HG03378 (cell line): ENCODE measurements at regions not wholly inside any gene's neighbourhood (a gene's known extent, or its start where the extent isn't known, plus 50 kb on each side); places are given as distances from the start of the nearest gene placed in this dataset.

Experiments
- ATAC-seq: cut with Tn5 transposase; IDR thresholded peaks from one replicate; pipeline ENCODE4 v1.9.1; 2021; ENCODE audit warnings: mild to moderate bottlenecking, moderate library complexity; ENCODE audit not compliant: unreplicated experiment

- ATAC-seq, result no peak
Observed at GRCh38 chrX:30951003-30951402, 61.9 kb upstream of the TAB3 start.

- no peak for ATAC-seq
Observed at GRCh38 chrX:30950391-30950790, 61.3 kb upstream of the TAB3 start.

GRCh38 chrX:30949554-30949953 is 60.5 kb upstream of the TAB3 start:
- no peak for ATAC-seq

- ATAC-seq, result no peak
Observed at GRCh38 chrX:30948626-30949025, 59.6 kb upstream of the TAB3 start.

GRCh38 chrX:30948051-30948450 is 59.0 kb upstream of the TAB3 start:
- no peak for ATAC-seq

DNA sequence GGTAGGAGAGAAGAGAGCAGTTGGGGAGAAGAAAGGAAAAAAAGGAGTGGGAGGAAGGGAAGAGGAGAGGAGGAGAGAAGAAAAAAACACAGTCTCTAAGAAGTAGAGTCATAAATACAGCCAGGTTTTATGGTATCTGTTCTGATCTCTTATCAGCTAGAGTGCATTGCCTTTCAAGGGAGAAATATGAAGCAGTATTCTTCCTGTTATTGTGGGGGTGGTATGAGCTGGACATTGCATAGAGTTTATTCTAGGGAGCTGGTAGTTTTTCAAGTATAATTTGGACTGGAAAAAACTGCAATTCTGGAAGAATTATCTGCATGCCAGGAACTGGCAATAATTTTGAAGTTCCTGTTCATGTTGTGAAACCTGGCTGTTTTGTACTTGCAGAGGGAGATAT is 54.9 kb upstream of the TAB3 start:
- no peak for ATAC-seq

DNA sequence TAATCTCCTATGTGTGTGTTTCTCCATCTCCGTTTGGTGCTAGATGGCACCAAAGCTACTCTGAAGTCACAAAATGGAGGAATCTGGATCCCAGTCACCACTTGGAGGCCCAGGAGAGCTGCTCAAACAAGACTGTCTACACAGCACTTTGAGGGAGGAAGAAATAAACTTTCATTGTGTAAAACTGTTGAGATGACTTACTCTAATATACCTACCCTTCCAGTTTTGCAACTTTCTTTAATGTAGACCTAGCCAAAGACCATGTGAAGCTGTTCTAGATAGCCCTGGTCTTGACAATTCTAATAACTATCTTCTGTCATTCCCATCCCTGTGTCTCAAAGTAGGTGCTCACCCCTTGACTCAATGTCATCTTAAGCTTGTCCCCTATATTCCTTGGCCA is 52.8 kb upstream of the TAB3 start:
- ATAC-seq, result no peak

GRCh38 chrX:30939928-30940327 is 50.9 kb upstream of the TAB3 start:
- ATAC-seq, result no peak
